HG02798 (cell line): ENCODE measurements at regions not wholly inside any gene's neighbourhood (a gene's known extent, or its start where the extent isn't known, plus 50 kb on each side); places are given as distances from the start of the nearest gene placed in this dataset.

ENCODE experiments used
- ATAC-seq: cut with Tn5 transposase; IDR thresholded peaks from one replicate; pipeline ENCODE4 v1.9.1; 2021; ENCODE audit warnings: mild to moderate bottlenecking; ENCODE audit not compliant: unreplicated experiment, poor library complexity

GRCh38 chr18:60445341-60445740 is 72.8 kb upstream of the MC4R start:
- ATAC-seq: no peak

DNA sequence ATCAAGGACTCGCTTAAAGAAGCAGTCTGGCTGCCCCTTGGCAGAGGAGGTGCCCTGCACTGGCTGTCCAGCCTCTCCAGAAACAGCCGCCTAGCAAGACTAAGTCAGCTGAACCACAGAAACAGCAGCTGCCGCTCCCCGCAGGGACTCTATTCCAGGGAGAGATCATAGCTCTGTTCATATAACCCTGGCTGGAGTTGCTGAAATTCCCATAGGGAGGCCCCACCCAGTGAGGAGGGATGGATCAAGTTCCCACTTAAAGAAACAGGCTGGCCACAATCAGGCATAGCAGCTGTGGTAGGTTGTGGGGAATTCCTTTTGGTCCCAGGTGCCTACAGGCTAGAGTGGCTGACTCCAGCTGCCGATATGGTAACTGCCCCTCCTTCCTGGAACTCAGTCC is 74.2 kb upstream of the MC4R start:
- no peak for ATAC-seq

DNA sequence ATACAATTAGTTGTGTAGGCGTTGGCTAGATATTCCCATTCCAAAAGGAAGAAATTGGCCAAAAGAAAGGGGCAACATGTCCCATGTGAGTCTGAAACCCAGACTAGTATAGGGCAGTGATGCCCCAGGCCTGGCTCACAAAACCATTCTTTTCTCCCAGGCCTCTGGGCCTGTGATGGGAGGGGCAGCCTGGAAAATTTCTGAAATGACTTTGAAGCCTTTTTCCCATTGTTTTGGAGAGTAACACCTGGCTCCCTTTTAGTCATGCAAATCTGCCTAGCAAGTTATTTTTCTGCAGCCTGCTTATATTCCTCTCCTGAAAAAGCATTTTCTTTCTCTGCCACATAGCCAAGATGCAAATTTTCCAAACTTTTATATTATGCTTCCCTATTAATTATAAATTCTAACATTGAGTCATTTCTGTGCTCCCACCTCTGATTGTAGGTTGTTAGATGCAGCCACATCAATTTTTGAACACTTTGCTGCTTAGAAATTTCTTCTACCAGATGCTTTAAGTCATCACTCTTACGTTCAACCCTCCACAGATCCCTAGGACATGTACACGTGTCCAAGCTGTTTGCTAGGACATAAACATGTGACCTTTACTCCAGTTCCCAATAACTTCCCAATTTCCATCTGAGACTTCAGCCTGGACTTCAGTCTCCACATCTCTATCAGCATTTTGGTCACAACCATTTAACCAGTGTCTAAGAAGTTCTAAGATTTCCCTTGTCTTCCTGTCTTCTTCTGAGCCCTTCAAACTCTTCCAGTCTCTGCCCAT is 76.1 kb upstream of the MC4R start:
- ATAC-seq: no peak

- no peak for ATAC-seq
Measured at GRCh38 chr18:60452421-60452820, 79.8 kb upstream of the MC4R start.

GRCh38 chr18:60466677-60467076 is 94.1 kb upstream of the MC4R start:
- ATAC-seq: no peak

DNA sequence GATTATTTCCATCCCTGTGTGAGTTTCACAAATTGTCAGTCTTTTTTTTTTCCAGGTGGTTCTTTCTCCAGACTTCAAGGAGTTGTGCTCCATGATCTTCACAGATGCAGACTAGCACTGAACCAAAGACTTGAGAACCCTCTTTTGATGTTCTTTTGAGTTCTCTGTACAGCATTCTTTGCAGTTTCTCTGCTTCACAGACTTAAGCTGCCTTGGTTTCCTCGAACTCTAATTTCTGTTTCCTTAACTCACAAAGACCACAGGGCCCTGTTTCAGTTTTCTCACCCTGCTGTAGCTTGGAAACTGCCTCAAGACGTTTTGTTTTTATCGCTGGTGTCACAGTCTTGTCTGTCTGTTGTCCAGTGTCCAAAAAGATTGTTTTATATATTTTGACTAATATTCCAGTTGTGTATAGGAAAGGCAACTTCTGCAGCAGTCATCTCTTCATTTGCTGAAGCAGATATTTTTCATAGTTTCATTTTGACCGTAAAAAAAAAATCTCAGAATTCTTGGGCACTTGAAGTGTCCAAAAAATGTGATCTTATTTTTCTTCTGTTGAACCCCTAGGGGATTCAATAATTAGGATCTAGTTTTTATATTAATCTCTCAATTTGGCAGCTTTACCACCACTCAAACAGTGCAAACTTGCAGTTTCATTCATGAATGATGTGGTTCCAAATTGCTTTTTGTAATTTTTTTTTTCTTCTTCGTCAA is 97.0 kb upstream of the MC4R start:
- no peak for ATAC-seq

DNA sequence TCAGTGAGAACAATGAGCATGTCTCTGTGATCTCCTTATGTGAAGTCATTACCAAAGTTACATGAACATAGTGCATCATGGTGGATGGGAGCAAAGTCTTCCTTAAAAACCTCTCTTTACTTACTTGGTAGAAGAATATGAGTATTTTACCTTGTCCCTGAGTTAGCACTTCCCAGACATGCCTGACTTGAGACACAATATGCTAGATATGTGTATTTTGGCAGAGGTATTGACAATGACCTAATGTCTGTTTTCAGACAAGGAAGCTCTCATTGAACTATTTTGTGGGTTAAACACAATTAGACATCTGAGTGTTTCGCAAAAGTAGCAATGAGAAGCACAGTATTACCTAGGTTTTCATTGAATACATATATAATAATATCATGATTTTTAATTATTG is 99.1 kb upstream of the MC4R start:
- no peak for ATAC-seq

GRCh38 chr18:60485201-60485600 is 112.6 kb upstream of the MC4R start:
- ATAC-seq: no peak

DNA sequence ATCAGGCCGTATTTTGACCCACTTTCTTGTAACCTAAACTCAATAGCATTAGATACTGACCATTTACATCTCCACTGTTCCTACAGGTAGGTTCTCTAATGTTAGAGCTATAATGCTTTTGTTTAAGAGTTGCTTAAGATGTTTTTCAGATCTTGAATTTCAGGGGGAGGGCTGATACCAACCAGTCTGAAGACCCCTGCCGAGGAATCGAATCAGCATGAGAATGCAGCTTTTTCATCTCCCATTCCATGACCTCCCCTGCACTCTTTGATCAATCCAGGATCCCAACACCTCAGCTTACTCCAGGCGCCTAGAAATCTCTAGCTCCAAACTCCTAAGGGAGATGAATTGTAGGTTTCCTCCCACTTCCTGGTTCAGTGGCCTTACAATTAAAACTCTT is 120.5 kb upstream of the MC4R start:
- ATAC-seq: no peak

- ATAC-seq: no peak
Measured at GRCh38 chr18:60499675-60500074, 127.1 kb upstream of the MC4R start.

GRCh38 chr18:60500960-60501359 is 128.4 kb upstream of the MC4R start:
- ATAC-seq: no peak

DNA sequence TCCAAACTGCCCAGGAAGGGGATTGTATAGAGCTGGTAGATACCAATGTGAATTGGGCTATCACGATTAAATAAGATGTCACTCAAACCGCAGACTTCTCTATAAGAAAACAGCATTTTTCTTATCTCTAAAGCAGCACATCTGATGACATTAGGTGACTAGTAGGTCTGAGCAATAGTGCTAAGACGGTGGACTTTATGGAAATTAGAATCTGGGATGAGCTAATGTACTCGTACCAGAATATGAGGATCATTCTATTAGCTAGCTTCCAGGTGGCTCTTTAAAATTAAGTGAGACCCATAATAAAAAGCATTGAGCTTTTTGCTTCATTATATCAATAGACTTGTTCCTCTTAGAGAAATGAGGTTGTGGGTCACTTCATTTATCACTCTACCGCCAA is 130.0 kb upstream of the MC4R start:
- ATAC-seq: no peak

DNA sequence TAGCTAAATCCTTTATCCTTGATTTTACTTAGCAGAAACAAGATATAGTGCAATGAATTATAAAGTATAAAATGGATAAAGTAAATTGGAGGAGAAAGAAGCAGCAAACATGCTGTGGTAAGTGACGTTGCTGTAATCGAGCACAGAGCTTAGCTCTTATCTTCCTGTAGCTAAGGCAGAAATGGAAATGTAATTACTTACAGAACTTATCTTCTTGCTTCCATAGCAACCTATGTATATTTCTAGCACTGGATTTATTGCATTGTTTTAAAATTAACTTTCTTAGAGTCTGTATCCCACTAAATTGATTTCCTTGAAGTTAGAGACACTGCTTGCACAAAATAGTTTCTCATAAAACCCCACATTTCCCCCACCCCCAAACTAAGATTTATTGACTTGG is 130.6 kb upstream of the MC4R start:
- ATAC-seq: no peak

DNA sequence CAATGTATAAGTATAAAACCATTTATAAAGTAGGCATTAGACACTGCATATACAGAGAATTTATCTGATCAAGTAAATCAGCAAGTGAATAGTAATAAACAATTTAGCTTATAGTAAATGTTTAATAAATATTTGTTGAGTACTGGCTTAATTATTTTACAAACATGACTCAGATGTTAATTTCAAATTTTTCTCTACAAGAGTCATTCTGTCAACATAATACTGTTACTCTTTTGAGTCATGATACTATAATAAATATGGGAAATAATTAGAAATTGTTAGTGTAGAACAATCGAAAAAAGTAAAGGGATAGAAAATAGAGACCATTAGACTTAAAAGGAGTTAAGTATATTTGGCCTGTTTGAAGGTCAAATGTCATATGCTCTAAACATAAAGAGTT is 133.6 kb upstream of the MC4R start:
- no peak for ATAC-seq

GRCh38 chr18:60506682-60507081 is 134.1 kb upstream of the MC4R start:
- ATAC-seq: no peak

GRCh38 chr18:60508108-60508507 is 135.5 kb upstream of the MC4R start:
- no peak for ATAC-seq

DNA sequence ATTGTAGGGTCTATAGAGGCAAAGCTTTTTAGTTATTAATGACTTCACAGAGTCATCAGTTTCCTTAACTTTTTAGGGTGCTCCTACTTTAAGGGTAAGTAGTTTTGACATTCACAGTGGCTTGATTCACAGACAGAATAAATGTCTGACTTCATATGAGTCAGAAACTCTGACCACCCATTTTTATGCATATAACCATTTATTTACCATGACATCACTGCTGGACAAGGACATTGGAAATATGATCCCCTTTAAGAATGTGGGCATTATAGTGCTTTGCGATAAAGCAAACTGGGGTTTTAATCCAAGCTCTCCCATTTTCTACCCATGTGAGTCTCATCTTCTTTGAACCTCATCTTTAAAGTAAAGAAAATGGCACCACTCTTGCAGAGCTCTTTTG is 162.0 kb upstream of the MC4R start:
- no peak for ATAC-seq

- no peak for ATAC-seq
Measured at GRCh38 chr18:60537074-60537473, 164.5 kb upstream of the MC4R start.

DNA sequence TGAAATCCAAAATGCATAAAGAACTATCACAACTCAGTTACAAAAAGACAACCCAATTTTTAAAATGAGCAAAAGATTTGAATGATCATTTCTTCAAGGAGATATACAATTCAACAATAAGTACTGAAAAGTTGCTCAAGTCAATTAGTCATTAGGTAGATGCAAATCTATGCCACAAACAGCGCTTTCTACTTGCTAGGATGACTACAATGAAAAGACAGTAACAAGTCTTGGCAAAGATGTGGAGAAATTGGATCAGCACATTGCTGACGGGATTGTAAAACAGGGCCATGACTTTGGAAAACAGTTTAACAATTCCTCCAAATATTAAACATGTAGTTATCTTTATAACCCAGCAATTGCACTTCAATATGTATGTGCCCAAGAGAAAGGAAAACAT is 166.3 kb upstream of the MC4R start:
- no peak for ATAC-seq

DNA sequence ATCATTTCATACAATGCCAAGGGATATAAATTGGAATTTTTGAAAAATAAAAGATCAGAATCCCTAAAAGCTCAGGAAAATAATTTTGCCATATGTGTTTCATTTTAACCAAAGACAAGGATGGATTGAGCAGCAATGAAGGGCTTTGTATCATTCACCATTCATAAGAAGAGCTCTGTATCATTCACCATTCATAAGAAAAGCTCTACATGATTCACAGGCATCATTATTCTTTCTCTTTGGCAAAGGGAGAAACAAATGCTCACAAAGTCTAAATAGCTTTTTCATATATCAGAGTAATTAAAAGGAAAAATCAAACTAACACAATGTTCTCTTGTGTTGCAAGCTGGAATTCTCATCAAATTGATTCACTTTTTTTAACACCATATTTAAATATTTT is 169.1 kb upstream of the MC4R start:
- no peak for ATAC-seq

DNA sequence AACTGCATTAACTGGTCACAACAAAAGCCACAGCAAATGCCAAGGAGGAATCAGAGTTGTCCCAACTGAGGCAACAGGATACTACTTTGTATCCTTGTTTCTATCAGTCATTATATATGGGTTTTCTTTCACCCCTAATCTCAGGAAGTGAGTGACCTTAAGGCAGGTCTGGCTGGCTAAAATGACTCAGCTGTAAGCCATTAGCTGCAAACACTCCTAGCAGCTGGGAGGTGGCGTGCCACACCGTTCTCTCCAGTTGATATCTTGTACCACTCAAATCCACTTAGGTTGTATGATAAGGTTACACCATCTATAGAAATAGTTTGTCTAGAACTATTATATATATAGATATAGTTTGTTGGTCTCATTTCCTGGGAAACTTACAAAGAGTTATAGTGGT is 171.1 kb upstream of the MC4R start:
- no peak for ATAC-seq

DNA sequence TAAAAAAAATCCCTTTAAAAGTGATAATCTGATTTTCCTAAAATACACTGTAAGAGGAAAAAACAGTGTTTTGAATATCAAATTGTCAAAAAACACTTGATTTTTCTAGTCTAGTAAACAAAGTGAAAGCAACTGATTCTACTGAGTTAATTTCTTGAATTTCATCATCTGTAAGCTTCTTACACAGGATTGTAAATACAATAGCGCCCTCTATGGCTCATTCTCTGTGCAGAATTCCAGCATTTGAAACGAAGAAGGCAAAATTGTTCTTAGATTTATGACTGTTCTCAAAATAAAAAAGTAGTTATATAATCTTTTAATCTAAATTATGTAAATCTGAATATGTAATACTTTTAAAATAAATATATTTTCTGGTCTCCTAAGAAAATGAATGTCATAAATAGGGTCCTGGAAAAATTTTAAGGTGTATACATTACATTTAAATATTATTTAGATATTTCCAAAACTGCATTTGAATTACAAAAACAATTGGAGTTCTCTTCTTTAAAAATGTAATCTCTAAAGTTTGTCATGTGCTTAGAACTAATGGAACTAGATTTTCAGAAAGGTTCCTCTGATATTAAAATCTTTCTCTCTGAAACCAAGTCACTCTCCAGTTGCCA is 176.9 kb upstream of the MC4R start:
- peak; percentile 65 for ATAC-seq
